PC-9 (cell line): ENCODE measurements at regions not wholly inside any gene's neighbourhood (a gene's known extent, or its start where the extent isn't known, plus 50 kb on each side); places are given as distances from the start of the nearest gene placed in this dataset.

ENCODE experiments used
- CTCF ChIP-seq: fragments of 200-600 bp; sonication (generic); conservative IDR thresholded peaks from 2 replicates; pipeline ENCODE4 v1.6.1; 2017; ENCODE audit warnings: mixed run types, antibody characterized with exemption, mild to moderate bottlenecking, moderate library complexity
- EZH2 ChIP-seq: fragments of 200-600 bp; sonication (generic); IDR thresholded peaks from 2 replicates; pipeline ENCODE4 v1.8.0; 2017; ENCODE audit warnings: antibody characterized with exemption, low read depth

GRCh38 chr5:57551251-57551650 lies 68.6 kb upstream of the ACTBL2 start:
- TF ChIP-seq CTCF (no peak), EZH2 (no peak)
